ENCODE measurements at regions not wholly inside any gene's neighbourhood (a gene's known extent, or its start where the extent isn't known, plus 50 kb on each side); places are given as distances from the start of the nearest gene placed in this dataset.
"Not testable (repeated sequence)": the region's sequence is repeated elsewhere in the genome, so short reads cannot be mapped to it uniquely, and the experiment has no call there.

DNA sequence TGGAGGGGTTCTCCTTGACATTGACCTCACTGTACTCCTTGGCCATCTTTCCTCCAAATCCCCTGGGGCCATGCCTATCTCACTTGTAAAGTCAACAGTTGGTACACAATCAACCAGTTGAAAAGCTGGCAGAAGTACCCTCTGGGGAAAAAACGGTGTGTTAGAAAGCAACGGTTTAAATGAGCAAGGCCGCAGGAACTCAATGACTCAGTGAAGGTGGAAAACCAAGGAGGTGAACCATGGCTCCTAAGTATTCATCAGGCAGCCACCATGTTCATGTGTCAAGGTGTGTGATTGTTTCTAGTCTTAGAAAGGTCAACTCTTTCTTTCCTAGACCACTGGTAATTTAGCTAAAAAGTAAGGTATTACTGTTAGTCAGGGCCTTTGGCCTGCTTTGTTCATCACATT is 130.9 kb upstream of the SATB1 start:
- H3K4me3 ChIP-seq (ENCODE audit: low read depth, low read length) = no peak overlapping the region
- no peak for DNase-seq (ENCODE audit: low read depth)
- TF ChIP-seq CTCF (IDR thresholded peaks at IDR 0.05; ENCODE audit: low read depth, low read length) = no peak
- no peak for TF ChIP-seq POLR2A (IDR thresholded peaks at IDR 0.05; ENCODE audit: extremely low read depth, insufficient read length)
- TF ChIP-seq MYC (IDR thresholded peaks at IDR 0.05; ENCODE audit: low read depth, low read length) = no peak
- TF ChIP-seq, protein P1, sequence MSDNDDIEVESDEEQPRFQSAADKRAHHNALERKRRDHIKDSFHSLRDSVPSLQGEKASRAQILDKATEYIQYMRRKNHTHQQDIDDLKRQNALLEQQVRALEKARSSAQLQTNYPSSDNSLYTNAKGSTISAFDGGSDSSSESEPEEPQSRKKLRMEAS (IDR thresholded peaks at IDR 0.05; ENCODE audit: low read depth, low read length) = no peak

- not testable (repeated sequence) for H3K4me3 ChIP-seq (ENCODE audit: low read depth, low read length); DNase-seq (ENCODE audit: low read depth)
These were observed 127.5 kb upstream of the SATB1 start for GRCh38 chr3:18552579-18553105.

GRCh38 chr3:18546632-18547031 is 121.5 kb upstream of the SATB1 start:
- no peak for DNase-seq (ENCODE audit: low read depth)
- TF ChIP-seq MYC (IDR thresholded peaks at IDR 0.05; ENCODE audit: low read depth, low read length) (no peak), CTCF (IDR thresholded peaks at IDR 0.05; ENCODE audit: low read depth, low read length) (no peak), POLR2A (IDR thresholded peaks at IDR 0.05; ENCODE audit: extremely low read depth, insufficient read length) (no peak)
- TF ChIP-seq, protein P1 (IDR thresholded peaks at IDR 0.05; ENCODE audit: low read depth, low read length) = no peak
- no peak overlapping the region for H3K4me3 ChIP-seq (ENCODE audit: low read depth, low read length)

- TF ChIP-seq MYC (IDR thresholded peaks at IDR 0.05; ENCODE audit: low read depth, low read length) = no peak
- TF ChIP-seq, protein P1 (IDR thresholded peaks at IDR 0.05; ENCODE audit: low read depth, low read length) = no peak
- no peak for TF ChIP-seq POLR2A (IDR thresholded peaks at IDR 0.05; ENCODE audit: extremely low read depth, insufficient read length)
- TF ChIP-seq CTCF (IDR thresholded peaks at IDR 0.05; ENCODE audit: low read depth, low read length) = no peak
- no peak overlapping the region for H3K4me3 ChIP-seq (ENCODE audit: low read depth, low read length)
- no peak for DNase-seq (ENCODE audit: low read depth)
These were observed 119.0 kb upstream of the SATB1 start for GRCh38 chr3:18544146-18544545.

DNA sequence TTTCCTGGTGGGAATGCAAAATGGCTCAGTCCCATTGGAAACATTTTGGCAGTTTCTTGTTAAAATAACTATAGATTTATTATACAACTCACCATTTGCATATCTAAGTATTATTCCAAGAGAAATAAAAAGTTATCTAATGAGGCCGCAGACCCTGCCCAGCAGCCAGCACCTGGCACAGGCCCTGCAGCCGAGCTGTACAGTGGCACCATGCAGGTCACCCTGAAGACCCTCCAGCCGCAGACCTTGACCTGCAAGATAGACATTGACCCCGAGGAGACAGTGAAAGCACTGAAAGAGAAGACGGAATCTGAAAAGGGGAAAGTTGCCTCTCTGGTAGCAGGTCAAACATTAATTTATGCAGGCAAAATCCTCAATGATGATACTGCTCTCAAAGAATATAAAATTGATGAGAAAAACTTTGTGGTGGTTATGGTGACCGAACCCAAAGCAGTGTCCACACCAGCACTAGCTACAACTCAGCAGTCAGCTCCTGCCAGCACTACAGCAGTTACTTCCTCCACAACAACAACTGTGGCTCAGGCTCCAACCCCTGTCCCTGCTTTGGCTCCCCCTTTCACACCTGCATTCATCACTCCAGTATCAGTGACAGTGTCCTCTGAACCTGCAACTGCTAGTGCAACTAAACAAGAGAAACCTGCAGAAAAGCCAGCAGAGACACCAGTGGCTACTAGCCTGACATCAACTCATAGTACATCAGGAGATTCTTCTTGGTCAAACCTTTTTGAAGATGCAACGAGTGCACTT is 113.5 kb upstream of the SATB1 start:
- no peak for TF ChIP-seq CTCF (IDR thresholded peaks at IDR 0.05; ENCODE audit: low read depth, low read length)
- no peak for TF ChIP-seq MYC (IDR thresholded peaks at IDR 0.05; ENCODE audit: low read depth, low read length)
- TF ChIP-seq, protein P1 (IDR thresholded peaks at IDR 0.05; ENCODE audit: low read depth, low read length) = no peak
- TF ChIP-seq POLR2A (IDR thresholded peaks at IDR 0.05; ENCODE audit: extremely low read depth, insufficient read length) = no peak
- no peak for DNase-seq (ENCODE audit: low read depth)
- H3K4me3 ChIP-seq (ENCODE audit: low read depth, low read length) = no peak overlapping the region

- no peak for DNase-seq (ENCODE audit: low read depth)
- TF ChIP-seq POLR2A (IDR thresholded peaks at IDR 0.05; ENCODE audit: extremely low read depth, insufficient read length) (no peak), MYC (IDR thresholded peaks at IDR 0.05; ENCODE audit: low read depth, low read length) (no peak), CTCF (IDR thresholded peaks at IDR 0.05; ENCODE audit: low read depth, low read length) (no peak)
- TF ChIP-seq, protein P1 (IDR thresholded peaks at IDR 0.05; ENCODE audit: low read depth, low read length) = no peak
- H3K4me3 ChIP-seq (ENCODE audit: low read depth, low read length) = no peak overlapping the region
These were observed 107.9 kb upstream of the SATB1 start for GRCh38 chr3:18533039-18533438.

Measured in NB4 (cell line).